ENCODE measurements at regions not wholly inside any gene's neighbourhood (a gene's known extent, or its start where the extent isn't known, plus 50 kb on each side); places are given as distances from the start of the nearest gene placed in this dataset.

GRCh38 chr4:55733932-55734331 is 85.7 kb upstream of the EXOC1L start:
- no peaks in the 10 kb centered on the region for H3K9me3 ChIP-seq
- no peaks in the 10 kb centered on the region for H3K36me3 ChIP-seq (ENCODE audit: control insufficient read depth, insufficient read depth, low read length)
- DNase-seq, result no peak
- H3K4me3 Mint-ChIP-seq (ENCODE audit: unreplicated experiment), result no peak overlapping the region
- ChIA-PET POLR2A (no interaction called here), CTCF (interaction anchor here (0.6 to 1.1 kb wide), 2 partner anchors 96 to 289 kb away, joined by 3 to 5 read pairs; no protein-coding TSS in a partner anchor)
- intact Hi-C loops (cut with micrococcal nuclease; ENCODE audit: unreplicated experiment), result loop anchor here (10.0 kb wide), 1 partner anchor 189 kb away; the partner anchor contains the start of gene CLOCK
- no TSS peak for BruUV-seq (replicated peaks)
- H3K27me3 ChIP-seq (replicated peaks; ENCODE audit: control insufficient read depth, insufficient read depth, low read length), result no peaks in the 10 kb centered on the region
- peaks cover 9% of the 10 kb centered on the region for H3K4me1 ChIP-seq
- no peak overlapping the region for H3K4me3 ChIP-seq (ENCODE audit: low read depth, low read length)
- no peaks in the 10 kb centered on the region for H3K9me3 Mint-ChIP-seq (ENCODE audit: unreplicated experiment)
- no peaks in the 10 kb centered on the region for H3K36me3 Mint-ChIP-seq (ENCODE audit: insufficient read depth, unreplicated experiment)
- no peak overlapping the region for H3K27ac Mint-ChIP-seq (ENCODE audit: unreplicated experiment)
- peaks cover 16% of the 10 kb centered on the region for H3K27me3 Mint-ChIP-seq (ENCODE audit: insufficient read depth, unreplicated experiment)
- H3K4me1 Mint-ChIP-seq (ENCODE audit: low read depth, unreplicated experiment), result peaks cover 8% of the 10 kb centered on the region
- TF ChIP-seq CTCF (IDR thresholded peaks at IDR 0.05; ENCODE audit: insufficient read depth in 1 of 2, low read depth in 1 of 2, low read length in 1 of 2, severe bottlenecking in 1 of 2, unreplicated experiment in 1 of 2), result no peak

- H3K9me3 ChIP-seq, result no peaks in the 10 kb centered on the region
- Mint-ChIP-seq H3K27me3 (ENCODE audit: insufficient read depth, unreplicated experiment) (peaks cover 21% of the 10 kb centered on the region), H3K4me3 (ENCODE audit: unreplicated experiment) (no peak overlapping the region), H3K4me1 (ENCODE audit: low read depth, unreplicated experiment) (no peaks in the 10 kb centered on the region), H3K9me3 (ENCODE audit: unreplicated experiment) (no peaks in the 10 kb centered on the region), H3K27ac (ENCODE audit: unreplicated experiment) (no peak overlapping the region), H3K36me3 (ENCODE audit: insufficient read depth, unreplicated experiment) (no peaks in the 10 kb centered on the region)
- H3K27me3 ChIP-seq (replicated peaks; ENCODE audit: control insufficient read depth, insufficient read depth, low read length), result no peaks in the 10 kb centered on the region
- POLR2A ChIA-PET, result no interaction called here
- BruUV-seq (replicated peaks), result no TSS peak
- no peak for DNase-seq
- no peak overlapping the region for H3K4me3 ChIP-seq (ENCODE audit: low read depth, low read length)
- H3K4me1 ChIP-seq, result no peaks in the 10 kb centered on the region
- intact Hi-C loops (cut with micrococcal nuclease; ENCODE audit: unreplicated experiment), result loop anchor here (1.0 to 10.0 kb wide), 2 partner anchors 192 to 327 kb away; partner anchors contain the start of gene CLOCK
- no peaks in the 10 kb centered on the region for H3K36me3 ChIP-seq (ENCODE audit: control insufficient read depth, insufficient read depth, low read length)
- CTCF ChIA-PET, result no interaction called here
- TF ChIP-seq CTCF (IDR thresholded peaks at IDR 0.05; ENCODE audit: insufficient read depth in 1 of 2, low read depth in 1 of 2, low read length in 1 of 2, severe bottlenecking in 1 of 2, unreplicated experiment in 1 of 2), result peak; percentile 10 to 19
Measured at GRCh38 chr4:55736605-55737183, 82.9 kb upstream of the EXOC1L start.

- Mint-ChIP-seq H3K4me3 (ENCODE audit: unreplicated experiment) (no peak overlapping the region), H3K4me1 (ENCODE audit: low read depth, unreplicated experiment) (peaks cover 5% of the 10 kb centered on the region), H3K9me3 (ENCODE audit: unreplicated experiment) (no peaks in the 10 kb centered on the region), H3K27me3 (ENCODE audit: insufficient read depth, unreplicated experiment) (peaks cover 18% of the 10 kb centered on the region), H3K27ac (ENCODE audit: unreplicated experiment) (no peak overlapping the region), H3K36me3 (ENCODE audit: insufficient read depth, unreplicated experiment) (no peaks in the 10 kb centered on the region)
- Histone ChIP-seq H3K4me1 (no peaks in the 10 kb centered on the region), H3K27me3 (replicated peaks; ENCODE audit: control insufficient read depth, insufficient read depth, low read length) (no peaks in the 10 kb centered on the region), H3K4me3 (ENCODE audit: low read depth, low read length) (no peak overlapping the region), H3K36me3 (ENCODE audit: control insufficient read depth, insufficient read depth, low read length) (no peaks in the 10 kb centered on the region), H3K9me3 (no peaks in the 10 kb centered on the region)
- TF ChIP-seq CTCF (IDR thresholded peaks at IDR 0.05; ENCODE audit: insufficient read depth in 1 of 2, low read depth in 1 of 2, low read length in 1 of 2, severe bottlenecking in 1 of 2, unreplicated experiment in 1 of 2), result no peak
- no peak for DNase-seq
- POLR2A ChIA-PET, result no interaction called here
- intact Hi-C loops (cut with micrococcal nuclease; ENCODE audit: unreplicated experiment), result no loop called here
- CTCF ChIA-PET, result no interaction called here
- no TSS peak for BruUV-seq (replicated peaks)
Measured at GRCh38 chr4:55742655-55743202, 76.9 kb upstream of the EXOC1L start.

Measured in Caco-2 (cell line).